ENCODE measurements at regions not wholly inside any gene's neighbourhood (a gene's known extent, or its start where the extent isn't known, plus 50 kb on each side); places are given as distances from the start of the nearest gene placed in this dataset.

DNA sequence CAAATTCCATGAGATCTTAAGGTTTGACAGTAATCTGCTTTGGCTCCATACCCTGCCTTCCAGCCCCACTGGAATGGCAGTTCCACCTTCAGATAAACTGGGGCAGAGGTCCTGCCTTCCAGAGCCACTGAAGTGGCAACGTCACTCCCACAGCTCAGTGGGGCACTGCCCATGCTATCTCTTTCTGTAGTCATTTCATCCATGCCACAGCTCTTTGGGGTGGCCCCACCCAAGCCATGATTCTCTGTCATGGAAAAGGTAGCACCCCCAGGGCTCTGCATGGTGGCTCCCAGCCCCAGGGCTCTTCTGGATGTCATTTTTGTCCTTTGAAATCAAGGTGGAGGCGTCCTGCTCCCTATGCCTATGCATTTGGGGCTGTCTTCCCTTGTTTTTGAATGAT lies 596.5 kb downstream of the SPOCK3 start:
- WGBS, 2 donors = 64 to 78% methylated on average over 2 of the region's 2 CpGs
- no peak overlapping the region for H3K27ac ChIP-seq
- no peak for DNase-seq
- no peaks in the 10 kb centered on the region for H3K4me1 ChIP-seq
- TF ChIP-seq POLR2A (IDR thresholded peaks at IDR 0.05) = no peak
- no peak for TF ChIP-seq EP300 (IDR thresholded peaks at IDR 0.05)
- TF ChIP-seq, protein P1, sequence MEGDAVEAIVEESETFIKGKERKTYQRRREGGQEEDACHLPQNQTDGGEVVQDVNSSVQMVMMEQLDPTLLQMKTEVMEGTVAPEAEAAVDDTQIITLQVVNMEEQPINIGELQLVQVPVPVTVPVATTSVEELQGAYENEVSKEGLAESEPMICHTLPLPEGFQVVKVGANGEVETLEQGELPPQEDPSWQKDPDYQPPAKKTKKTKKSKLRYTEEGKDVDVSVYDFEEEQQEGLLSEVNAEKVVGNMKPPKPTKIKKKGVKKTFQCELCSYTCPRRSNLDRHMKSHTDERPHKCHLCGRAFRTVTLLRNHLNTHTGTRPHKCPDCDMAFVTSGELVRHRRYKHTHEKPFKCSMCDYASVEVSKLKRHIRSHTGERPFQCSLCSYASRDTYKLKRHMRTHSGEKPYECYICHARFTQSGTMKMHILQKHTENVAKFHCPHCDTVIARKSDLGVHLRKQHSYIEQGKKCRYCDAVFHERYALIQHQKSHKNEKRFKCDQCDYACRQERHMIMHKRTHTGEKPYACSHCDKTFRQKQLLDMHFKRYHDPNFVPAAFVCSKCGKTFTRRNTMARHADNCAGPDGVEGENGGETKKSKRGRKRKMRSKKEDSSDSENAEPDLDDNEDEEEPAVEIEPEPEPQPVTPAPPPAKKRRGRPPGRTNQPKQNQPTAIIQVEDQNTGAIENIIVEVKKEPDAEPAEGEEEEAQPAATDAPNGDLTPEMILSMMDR (IDR thresholded peaks at IDR 0.05) = no peak
- no peak for TF ChIP-seq POLR2AphosphoS5 (IDR thresholded peaks at IDR 0.05)
- H3K4me3 ChIP-seq = no peak overlapping the region
- no peaks in the 10 kb centered on the region for H3K9me3 ChIP-seq
- H3K36me3 ChIP-seq = no peaks in the 10 kb centered on the region
- intact Hi-C loops (cut with DNase I) = no loop called here
- no peaks in the 10 kb centered on the region for H3K27me3 ChIP-seq

- intact Hi-C loops (cut with DNase I) = no loop called here
- no peak overlapping the region for H3K27ac ChIP-seq
- 25 to 76% methylated on average over 1 of the region's 1 CpG for WGBS, 2 donors
- no peak for TF ChIP-seq EP300 (IDR thresholded peaks at IDR 0.05)
- no peak for TF ChIP-seq POLR2A (IDR thresholded peaks at IDR 0.05)
- TF ChIP-seq POLR2AphosphoS5 (IDR thresholded peaks at IDR 0.05) = no peak
- TF ChIP-seq, protein P1 (IDR thresholded peaks at IDR 0.05) = no peak
- no peaks in the 10 kb centered on the region for H3K9me3 ChIP-seq
- H3K27me3 ChIP-seq = no peaks in the 10 kb centered on the region
- no peaks in the 10 kb centered on the region for H3K4me1 ChIP-seq
- no peaks in the 10 kb centered on the region for H3K36me3 ChIP-seq
- DNase-seq = no peak
- H3K4me3 ChIP-seq = no peak overlapping the region
Measured at GRCh38 chr4:166655231-166655630, 579.1 kb downstream of the SPOCK3 start.

GRCh38 chr4:166655705-166656104 lies 578.6 kb downstream of the SPOCK3 start:
- no peaks in the 10 kb centered on the region for H3K36me3 ChIP-seq
- DNase-seq = no peak
- no peaks in the 10 kb centered on the region for H3K4me1 ChIP-seq
- no peaks in the 10 kb centered on the region for H3K27me3 ChIP-seq
- intact Hi-C loops (cut with DNase I) = no loop called here
- no peak overlapping the region for H3K4me3 ChIP-seq
- H3K9me3 ChIP-seq = no peaks in the 10 kb centered on the region
- no peak overlapping the region for H3K27ac ChIP-seq
- no peak for TF ChIP-seq EP300 (IDR thresholded peaks at IDR 0.05)
- TF ChIP-seq POLR2A (IDR thresholded peaks at IDR 0.05) = no peak
- TF ChIP-seq POLR2AphosphoS5 (IDR thresholded peaks at IDR 0.05) = no peak
- TF ChIP-seq, protein P1 (IDR thresholded peaks at IDR 0.05) = no peak
- WGBS, 2 donors = 90 to 93% methylated on average over 5 of the region's 5 CpGs

DNA sequence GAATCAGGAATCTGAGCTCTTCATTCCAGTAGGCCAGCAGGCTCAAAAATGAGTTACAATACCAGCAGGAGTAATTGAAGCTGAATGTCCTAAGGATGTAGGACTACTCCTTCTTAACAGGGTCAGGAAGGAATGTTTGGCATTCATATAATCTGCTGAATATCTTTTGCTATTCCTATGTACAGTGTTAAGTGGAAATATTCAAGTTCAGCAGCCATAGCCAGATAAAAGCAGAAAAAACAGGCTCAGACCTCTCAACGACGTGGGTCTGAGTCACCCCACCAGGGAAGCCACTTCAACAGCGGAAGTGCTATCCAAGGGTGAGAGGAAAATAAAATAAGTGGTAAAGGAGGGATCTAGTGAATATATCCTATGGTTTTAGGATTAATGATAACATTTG lies 577.0 kb downstream of the SPOCK3 start:
- intact Hi-C loops (cut with DNase I) = no loop called here
- H3K27ac ChIP-seq = no peak overlapping the region
- 79 to 83% methylated on average over 3 of the region's 3 CpGs for WGBS, 2 donors
- no peaks in the 10 kb centered on the region for H3K9me3 ChIP-seq
- TF ChIP-seq POLR2A (IDR thresholded peaks at IDR 0.05) (no peak), POLR2AphosphoS5 (IDR thresholded peaks at IDR 0.05) (no peak), EP300 (IDR thresholded peaks at IDR 0.05) (no peak)
- TF ChIP-seq, protein P1 (IDR thresholded peaks at IDR 0.05) = no peak
- no peaks in the 10 kb centered on the region for H3K36me3 ChIP-seq
- H3K4me1 ChIP-seq = no peaks in the 10 kb centered on the region
- no peaks in the 10 kb centered on the region for H3K27me3 ChIP-seq
- H3K4me3 ChIP-seq = no peak overlapping the region
- no peak for DNase-seq

DNA sequence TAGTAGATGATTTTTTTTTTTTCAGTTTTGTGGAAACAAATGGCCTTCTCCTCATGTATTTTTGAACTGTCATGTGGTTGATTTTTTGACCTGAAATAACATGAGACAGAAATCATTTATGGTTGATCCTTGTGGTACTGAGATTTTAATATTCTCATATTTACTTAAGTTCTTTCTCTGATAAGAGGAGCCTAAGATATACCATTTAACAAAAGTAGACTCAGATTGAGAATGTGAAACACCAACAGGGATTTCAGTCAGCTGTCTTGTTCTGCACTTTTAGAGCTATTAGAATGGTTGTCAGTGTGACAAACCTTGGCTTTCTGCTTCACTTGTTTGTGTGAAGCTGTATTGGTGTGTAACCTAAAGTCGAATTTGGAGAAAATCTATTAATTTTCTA lies 575.7 kb downstream of the SPOCK3 start:
- H3K36me3 ChIP-seq = no peaks in the 10 kb centered on the region
- 31 to 76% methylated on average over 1 of the region's 1 CpG for WGBS, 2 donors

More for the DNA sequence above, 575.7 kb downstream of the SPOCK3 start:
- no peak overlapping the region for H3K27ac ChIP-seq
- no peak overlapping the region for H3K4me3 ChIP-seq
- intact Hi-C loops (cut with DNase I) = no loop called here
- TF ChIP-seq POLR2AphosphoS5 (IDR thresholded peaks at IDR 0.05) = no peak
- no peak for TF ChIP-seq EP300 (IDR thresholded peaks at IDR 0.05)
- TF ChIP-seq POLR2A (IDR thresholded peaks at IDR 0.05) = no peak
- TF ChIP-seq, protein P1 (IDR thresholded peaks at IDR 0.05) = no peak
- H3K9me3 ChIP-seq = no peaks in the 10 kb centered on the region
- no peaks in the 10 kb centered on the region for H3K4me1 ChIP-seq
- no peak for DNase-seq
- no peaks in the 10 kb centered on the region for H3K27me3 ChIP-seq

Measured in sigmoid colon (tissue), 6 donors.